Peyer's patch (tissue), 4 donors: ENCODE measurements at regions not wholly inside any gene's neighbourhood (a gene's known extent, or its start where the extent isn't known, plus 50 kb on each side); places are given as distances from the start of the nearest gene placed in this dataset.

ENCODE experiments used
- POLR2A ChIP-seq, 2 donors: fragments of 450-650 bp; IDR thresholded peaks; one replicate each; pipeline ENCODE4 v1.5.1; 2017; ENCODE audit warnings: antibody characterized with exemption in 2 of 2, mild to moderate bottlenecking in 2 of 2, moderate library complexity in 2 of 2
- TF ChIP-seq, protein P1 (sequence below), 6 experiments: fragments of 450-650 bp in 4 of 6; fragments of 200-600 bp in 2 of 6; sonication (generic) in 1 of 6; IDR thresholded peaks; one replicate each; pipeline ENCODE4 v1.5.1; 2017 to 2019; ENCODE audit warnings: antibody characterized with exemption in 6 of 6, mild to moderate bottlenecking in 3 of 6, moderate library complexity in 1 of 6

DNA sequence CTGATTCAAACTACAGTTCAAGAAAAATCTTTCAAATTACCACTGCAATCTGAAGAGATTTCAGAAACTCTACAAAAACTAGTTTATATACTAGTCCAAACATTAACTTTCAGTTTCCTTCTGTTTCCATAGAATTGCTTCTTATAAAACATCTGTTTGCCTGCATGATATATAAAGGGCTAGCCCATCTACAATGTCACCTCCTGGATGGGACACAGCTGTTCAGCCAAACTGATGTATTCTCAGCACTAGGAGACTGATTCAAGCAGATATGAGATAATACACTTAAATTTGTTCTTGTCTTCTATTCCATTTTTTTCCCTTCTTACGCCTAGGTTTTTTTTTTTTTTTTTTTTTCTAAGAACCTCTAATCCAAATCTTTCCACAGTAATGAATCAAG lies 1569.7 kb upstream of the IGFBP7 start:
- TF ChIP-seq, protein P1, sequence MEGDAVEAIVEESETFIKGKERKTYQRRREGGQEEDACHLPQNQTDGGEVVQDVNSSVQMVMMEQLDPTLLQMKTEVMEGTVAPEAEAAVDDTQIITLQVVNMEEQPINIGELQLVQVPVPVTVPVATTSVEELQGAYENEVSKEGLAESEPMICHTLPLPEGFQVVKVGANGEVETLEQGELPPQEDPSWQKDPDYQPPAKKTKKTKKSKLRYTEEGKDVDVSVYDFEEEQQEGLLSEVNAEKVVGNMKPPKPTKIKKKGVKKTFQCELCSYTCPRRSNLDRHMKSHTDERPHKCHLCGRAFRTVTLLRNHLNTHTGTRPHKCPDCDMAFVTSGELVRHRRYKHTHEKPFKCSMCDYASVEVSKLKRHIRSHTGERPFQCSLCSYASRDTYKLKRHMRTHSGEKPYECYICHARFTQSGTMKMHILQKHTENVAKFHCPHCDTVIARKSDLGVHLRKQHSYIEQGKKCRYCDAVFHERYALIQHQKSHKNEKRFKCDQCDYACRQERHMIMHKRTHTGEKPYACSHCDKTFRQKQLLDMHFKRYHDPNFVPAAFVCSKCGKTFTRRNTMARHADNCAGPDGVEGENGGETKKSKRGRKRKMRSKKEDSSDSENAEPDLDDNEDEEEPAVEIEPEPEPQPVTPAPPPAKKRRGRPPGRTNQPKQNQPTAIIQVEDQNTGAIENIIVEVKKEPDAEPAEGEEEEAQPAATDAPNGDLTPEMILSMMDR (IDR thresholded peaks at IDR 0.05), result no peak
- TF ChIP-seq POLR2A (IDR thresholded peaks at IDR 0.05), result no peak
